ENCODE measurements at regions not wholly inside any gene's neighbourhood (a gene's known extent, or its start where the extent isn't known, plus 50 kb on each side); places are given as distances from the start of the nearest gene placed in this dataset.
"Not testable (repeated sequence)": the region's sequence is repeated elsewhere in the genome, so short reads cannot be mapped to it uniquely, and the experiment has no call there.

- no peak for DNase-seq (ENCODE audit: low read depth in 3 of 3, low spot score in 2 of 3)
These were observed 96.5 kb downstream of the ING1 start for GRCh38 chr13:110809871-110810486.

- DNase-seq (ENCODE audit: low read depth in 3 of 3, low spot score in 2 of 3): no peak
These were observed 97.7 kb downstream of the ING1 start for GRCh38 chr13:110811008-110811720.

- DNase-seq (ENCODE audit: low read depth in 3 of 3, low spot score in 2 of 3): no peak
These were observed 98.2 kb downstream of the ING1 start for GRCh38 chr13:110811771-110812120.

- DNase-seq (ENCODE audit: low read depth in 3 of 3, low spot score in 2 of 3): peak in 1 of 3 donors; percentile 19
These were observed 98.8 kb downstream of the ING1 start for GRCh38 chr13:110812121-110812868.

GRCh38 chr13:110812869-110813645, 99.6 kb downstream of the ING1 start:
- DNase-seq (ENCODE audit: low read depth in 3 of 3, low spot score in 2 of 3): no peak

GRCh38 chr13:110813646-110814624, 100.4 kb downstream of the ING1 start:
- no peak for DNase-seq (ENCODE audit: low read depth in 3 of 3, low spot score in 2 of 3)

- DNase-seq (ENCODE audit: low read depth in 3 of 3, low spot score in 2 of 3): no peak
These were observed 99.2 kb downstream of the ANKRD10 start for GRCh38 chr13:110815471-110816204.

- no peak for DNase-seq (ENCODE audit: low read depth in 3 of 3, low spot score in 2 of 3)
These were observed 98.4 kb downstream of the ANKRD10 start for GRCh38 chr13:110816500-110816899.

GRCh38 chr13:110817143-110817542, 97.7 kb downstream of the ANKRD10 start:
- no peak for DNase-seq (ENCODE audit: low read depth in 3 of 3, low spot score in 2 of 3)

GRCh38 chr13:110818747-110819146, 96.1 kb downstream of the ANKRD10 start:
- DNase-seq (ENCODE audit: low read depth in 3 of 3, low spot score in 2 of 3): no peak

GRCh38 chr13:110819203-110820014, 95.5 kb downstream of the ANKRD10 start:
- peak; percentile 59 to 66 (median 64) for DNase-seq (ENCODE audit: low read depth in 3 of 3, low spot score in 2 of 3)

GRCh38 chr13:110820322-110820721, 94.5 kb downstream of the ANKRD10 start:
- DNase-seq (ENCODE audit: low read depth in 3 of 3, low spot score in 2 of 3): no peak

GRCh38 chr13:110821837-110822668, 92.8 kb downstream of the ANKRD10 start:
- not testable (repeated sequence) for DNase-seq (ENCODE audit: low read depth in 3 of 3, low spot score in 2 of 3)

- DNase-seq (ENCODE audit: low read depth in 3 of 3, low spot score in 2 of 3): no peak
These were observed 92.3 kb downstream of the ANKRD10 start for GRCh38 chr13:110822669-110822945.

GRCh38 chr13:110824702-110825300, 90.1 kb downstream of the ANKRD10 start:
- DNase-seq (ENCODE audit: low read depth in 3 of 3, low spot score in 2 of 3): no peak

GRCh38 chr13:110825516-110825915, 89.4 kb downstream of the ANKRD10 start:
- no peak for DNase-seq (ENCODE audit: low read depth in 3 of 3, low spot score in 2 of 3)

GRCh38 chr13:110826101-110826500, 88.8 kb downstream of the ANKRD10 start:
- no peak for DNase-seq (ENCODE audit: low read depth in 3 of 3, low spot score in 2 of 3)
